AG09319 (cell line): ENCODE measurements at regions not wholly inside any gene's neighbourhood (a gene's known extent, or its start where the extent isn't known, plus 50 kb on each side); places are given as distances from the start of the nearest gene placed in this dataset.

Source experiments
- DNase-seq: peaks from one replicate; pipeline ENCODE4 v3.0.0-alpha.2; 2010; ENCODE audit warnings: low read depth; ENCODE audit errors: extremely low read depth
- CTCF ChIP-seq: IDR thresholded peaks from 2 replicates; pipeline ENCODE4 v1.5.1; 2011; ENCODE audit warnings: low read depth, mild to moderate bottlenecking, inconsistent platforms, low read length, moderate library complexity

GRCh38 chr17:36855459-36855858, 81.8 kb upstream of the LHX1 start:
- TF ChIP-seq CTCF: no peak
- no peak for DNase-seq

- TF ChIP-seq CTCF: no peak
- no peak for DNase-seq
Measured at GRCh38 chr17:36856222-36856621, 81.1 kb upstream of the LHX1 start.

- TF ChIP-seq CTCF: no peak
- no peak for DNase-seq
Measured at GRCh38 chr17:36856903-36857381, 80.3 kb upstream of the LHX1 start.

- no peak for DNase-seq
- no peak for TF ChIP-seq CTCF
Measured at GRCh38 chr17:36857698-36858097, 79.6 kb upstream of the LHX1 start.

GRCh38 chr17:36858119-36859002, 78.9 kb upstream of the LHX1 start:
- DNase-seq: no peak
- no peak for TF ChIP-seq CTCF

GRCh38 chr17:36859003-36859300, 78.3 kb upstream of the LHX1 start:
- TF ChIP-seq CTCF: no peak
- no peak for DNase-seq

GRCh38 chr17:36859706-36860105, 77.6 kb upstream of the LHX1 start:
- TF ChIP-seq CTCF: no peak
- no peak for DNase-seq
